A172 (cell line): ENCODE measurements at regions not wholly inside any gene's neighbourhood (a gene's known extent, or its start where the extent isn't known, plus 50 kb on each side); places are given as distances from the start of the nearest gene placed in this dataset.
"Not testable (repeated sequence)": the region's sequence is repeated elsewhere in the genome, so short reads cannot be mapped to it uniquely, and the experiment has no call there.

ENCODE experiments used
- DNase-seq: peaks from one replicate; pipeline ENCODE4 v3.0.0-alpha.2; 2015; ENCODE audit warnings: low spot score

GRCh38 chr14:105888784-105889665, 362.6 kb downstream of the TMEM121 start:
- no peak for DNase-seq

GRCh38 chr14:105889666-105890473, 363.5 kb downstream of the TMEM121 start:
- no peak for DNase-seq

- DNase-seq, result no peak
Observed at GRCh38 chr14:105890474-105891220, 364.3 kb downstream of the TMEM121 start.

- no peak for DNase-seq
Observed at GRCh38 chr14:105891221-105891602, 364.8 kb downstream of the TMEM121 start.

GRCh38 chr14:105891631-105892452, 365.5 kb downstream of the TMEM121 start:
- no peak for DNase-seq

- not testable (repeated sequence) for DNase-seq
Observed at GRCh38 chr14:105892453-105893441, 366.4 kb downstream of the TMEM121 start.

- not testable (repeated sequence) for DNase-seq
Observed at GRCh38 chr14:105893686-105894085, 367.3 kb downstream of the TMEM121 start.

- no peak for DNase-seq
Observed at GRCh38 chr14:105894125-105894977, 368.0 kb downstream of the TMEM121 start.

DNA sequence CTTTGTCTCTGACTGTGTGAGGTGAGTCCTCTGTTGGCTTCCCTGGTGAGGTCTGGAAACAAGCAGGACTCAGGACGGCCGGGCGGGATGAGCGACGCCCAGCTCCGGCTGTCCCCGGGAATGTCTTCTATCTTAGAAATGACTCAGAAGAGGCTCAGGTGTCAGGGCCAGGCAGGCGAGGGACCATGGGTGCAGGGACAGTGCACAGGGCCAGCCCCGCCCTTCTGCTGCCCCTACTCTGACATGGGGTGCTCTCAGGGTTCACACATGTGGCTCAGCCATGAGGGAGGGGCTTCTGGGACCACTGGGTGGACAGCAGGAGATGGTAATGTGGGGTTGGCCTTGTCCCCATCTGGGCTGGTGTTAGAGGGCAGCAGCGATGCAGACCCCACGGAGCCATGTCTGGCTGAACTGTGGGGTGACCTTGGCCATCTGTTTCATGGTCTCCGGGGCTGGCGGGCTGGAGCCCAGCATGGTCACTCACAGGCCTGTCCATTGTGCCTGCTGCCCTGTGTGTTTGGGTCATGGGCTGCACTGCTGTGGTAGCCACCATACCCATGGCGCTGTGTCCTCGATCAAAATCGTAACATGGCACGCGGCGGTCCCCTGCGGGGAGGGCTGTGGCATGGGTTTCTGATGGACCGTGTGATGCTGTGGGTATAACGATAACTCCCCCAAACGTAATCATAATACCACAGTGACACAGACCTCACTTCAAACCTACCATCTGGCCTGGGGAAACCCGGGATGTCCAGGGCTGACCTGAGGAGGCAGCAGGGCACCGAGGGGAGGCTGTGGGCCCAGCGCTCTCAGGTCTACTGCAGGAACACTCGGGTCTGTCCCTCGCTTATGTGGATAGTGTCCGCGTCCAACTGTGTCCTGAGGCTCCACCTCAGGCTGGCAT, 368.8 kb downstream of the TMEM121 start:
- DNase-seq, result no peak

DNA sequence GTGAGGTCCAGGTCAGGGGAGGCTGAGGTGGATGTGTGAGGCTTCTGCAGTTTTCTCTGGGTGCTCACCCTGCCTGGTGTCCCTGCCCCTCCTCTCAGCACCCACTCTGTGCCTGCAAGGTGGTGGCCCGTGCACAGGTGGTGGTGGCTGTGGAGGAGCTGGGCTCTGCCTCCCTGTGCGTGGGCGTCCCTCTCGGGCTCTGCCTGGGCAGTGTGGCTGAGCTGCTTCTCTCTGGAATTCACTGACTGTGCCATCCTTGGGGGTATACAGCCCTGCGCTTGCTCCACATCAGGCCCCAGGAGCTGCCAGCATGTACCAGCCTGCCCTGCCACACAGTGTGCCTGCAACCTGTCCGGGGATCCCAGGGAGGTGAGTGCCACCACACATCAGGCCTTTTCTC, 369.8 kb downstream of the TMEM121 start:
- DNase-seq, result not testable (repeated sequence)

GRCh38 chr14:105896961-105897724, 370.8 kb downstream of the TMEM121 start:
- peak; percentile 2 for DNase-seq

GRCh38 chr14:105897725-105898113, 371.3 kb downstream of the TMEM121 start:
- DNase-seq, result no peak

DNA sequence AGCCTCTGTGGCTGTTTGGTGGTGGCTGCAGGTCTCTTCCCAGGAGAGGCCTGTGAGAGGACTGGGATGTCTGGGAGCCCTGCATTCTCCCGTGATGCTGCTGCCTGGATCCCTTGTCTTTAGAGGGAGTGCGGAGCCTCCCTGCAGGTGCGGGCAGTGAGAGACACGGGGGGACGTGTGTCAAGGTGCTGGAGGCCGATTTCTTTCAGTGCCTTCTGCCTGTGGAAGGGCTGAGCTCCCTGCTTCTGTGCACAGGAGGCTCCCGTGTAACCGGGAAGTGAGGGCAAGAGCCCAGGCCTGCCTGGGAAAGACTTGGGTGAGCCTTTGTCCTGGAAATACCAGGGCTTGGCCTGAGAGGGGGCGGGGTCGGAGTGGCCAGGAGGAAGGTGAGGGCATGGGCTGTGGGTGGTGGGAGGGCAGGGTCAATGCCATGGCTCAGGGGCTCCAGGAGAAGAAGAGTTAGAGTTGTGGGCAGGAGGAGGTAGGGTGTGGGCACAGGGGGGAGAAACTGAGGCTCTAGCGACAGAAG, 372.2 kb downstream of the TMEM121 start:
- DNase-seq, result no peak

DNA sequence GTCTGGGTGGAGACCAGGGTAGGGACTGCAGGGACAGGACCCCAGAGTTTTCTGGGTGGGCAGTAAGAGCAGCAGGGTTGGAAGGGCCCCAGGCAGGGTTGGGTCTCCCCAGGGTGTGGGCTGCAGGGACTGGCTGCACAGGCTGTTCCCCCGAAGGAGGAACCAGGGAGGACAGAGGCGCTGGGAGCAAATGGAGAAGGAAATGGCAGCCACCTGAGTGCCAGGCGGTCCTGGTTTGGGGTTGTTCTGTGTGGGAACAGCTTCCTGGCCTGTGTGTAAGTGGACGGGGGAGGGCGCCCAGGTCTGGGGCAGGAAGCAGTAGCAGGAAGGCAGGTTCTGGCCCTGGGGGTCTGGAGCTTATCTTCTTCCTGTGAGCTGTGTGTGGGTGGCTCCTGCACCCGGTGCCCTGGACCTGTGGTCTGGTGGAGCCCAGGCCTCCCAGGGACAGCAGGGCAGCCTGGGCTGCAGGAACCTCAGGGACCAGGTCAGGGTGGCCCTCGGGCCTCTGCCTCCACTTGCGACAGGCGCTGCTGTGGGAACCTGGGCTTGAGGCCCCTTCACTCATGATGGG, 372.8 kb downstream of the TMEM121 start:
- no peak for DNase-seq

DNA sequence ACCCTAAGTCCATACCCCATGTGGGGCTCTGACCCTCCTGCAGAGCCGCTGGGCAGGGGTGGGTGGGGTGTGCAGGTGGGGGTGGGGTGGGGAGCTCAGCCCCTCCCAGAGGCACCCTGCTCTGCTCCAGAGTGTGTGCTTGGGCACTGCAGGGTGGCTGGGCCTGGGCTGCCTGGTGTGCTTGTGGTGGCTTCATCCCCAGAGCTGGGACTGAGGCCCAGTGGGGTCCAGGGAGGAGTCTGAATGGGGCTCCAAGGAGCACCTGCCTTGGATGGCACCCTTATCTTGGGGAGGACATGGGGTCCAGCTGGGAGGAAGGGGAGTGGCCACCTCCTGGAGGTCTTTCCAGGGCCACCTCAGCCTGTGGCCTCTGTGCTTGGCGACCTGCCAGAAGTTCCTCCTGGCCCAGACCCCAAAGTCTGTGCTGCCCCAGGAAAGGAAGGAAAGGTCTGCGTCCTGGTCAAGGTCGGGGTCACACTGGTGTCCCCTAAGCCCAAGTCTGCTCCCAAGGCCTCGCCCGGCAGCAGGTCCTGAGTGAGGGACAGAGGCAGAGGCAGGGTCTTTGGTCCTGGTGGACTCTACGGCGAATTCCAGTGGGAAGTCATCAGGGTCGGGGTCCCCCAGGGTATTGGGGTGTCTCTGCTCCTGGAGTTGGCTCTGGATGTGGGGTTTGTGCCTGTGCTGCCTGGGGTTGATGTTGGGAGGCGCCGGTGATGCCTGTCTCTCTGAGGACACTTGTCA, 373.4 kb downstream of the TMEM121 start:
- DNase-seq, result no peak
